ENCODE measurements at regions not wholly inside any gene's neighbourhood (a gene's known extent, or its start where the extent isn't known, plus 50 kb on each side); places are given as distances from the start of the nearest gene placed in this dataset.

- H3K79me2 ChIP-seq (ENCODE audit: control insufficient read depth, insufficient read depth, low read length), result no peaks in the 10 kb centered on the region
- FAIRE-seq, result no peak
- no peak overlapping the region for H3K4me2 ChIP-seq (ENCODE audit: insufficient read depth, low read length)
- intact Hi-C loops (cut with micrococcal nuclease) (no loop called here), dilution Hi-C loops (cut with MboI; ENCODE audit: extremely low pct_ligation_motif_present, low sequenced_read_pairs) (no loop called here)
- TF ChIP-seq CTCF (IDR thresholded peaks at IDR 0.05; ENCODE audit: extremely low read depth in 1 of 2, insufficient read depth in 1 of 2, low read depth in 1 of 2, low read length in 2 of 2) (no peak), JUN (IDR thresholded peaks at IDR 0.05; ENCODE audit: borderline replicate concordance, insufficient read depth, insufficient read length, low read depth) (no peak), POLR2A (IDR thresholded peaks at IDR 0.05; ENCODE audit: low read depth, low read length) (no peak), MAX (IDR thresholded peaks at IDR 0.05; ENCODE audit: insufficient read depth, insufficient read length) (no peak), EZH2 (IDR thresholded peaks at IDR 0.05; ENCODE audit: borderline replicate concordance, low read depth, low read length, severe bottlenecking) (no peak), MYC (IDR thresholded peaks at IDR 0.05; ENCODE audit: low read depth, low read length) (no peak), POLR2AphosphoS5 (IDR thresholded peaks at IDR 0.05; ENCODE audit: insufficient read depth, low read depth, low read length) (no peak), GATA2 (IDR thresholded peaks at IDR 0.05; ENCODE audit: insufficient read depth, insufficient read length, low read depth, low read length) (no peak), FOS (IDR thresholded peaks at IDR 0.05; ENCODE audit: borderline replicate concordance, insufficient read depth, low read length) (no peak)
- H3K36me3 ChIP-seq (ENCODE audit: control insufficient read depth in 2 of 2, extremely low read depth in 1 of 2, insufficient read depth in 2 of 2, low read length in 2 of 2), result no peaks in the 10 kb centered on the region
- no peak overlapping the region for H3K9ac ChIP-seq (replicated peaks; ENCODE audit: extremely low read depth, insufficient read depth, low read length)
- DNase-seq (ENCODE audit: low read depth, low spot score), result no peak
- H2AFZ ChIP-seq (ENCODE audit: low read depth, low read length), result no peak overlapping the region
- H3K27ac ChIP-seq (ENCODE audit: insufficient read depth, low read depth, low read length), result no peak overlapping the region
- H4K20me1 ChIP-seq (replicated peaks; ENCODE audit: control insufficient read depth, extremely low read depth, insufficient read depth, low read length), result no peaks in the 10 kb centered on the region
- H3K9me1 ChIP-seq (replicated peaks; ENCODE audit: control insufficient read depth, extremely low read depth, insufficient read depth, low read length), result no peaks in the 10 kb centered on the region
- no peak overlapping the region for H3K4me3 ChIP-seq (replicated peaks in 1 of 3; ENCODE audit: insufficient read depth in 1 of 3, low read depth in 1 of 3, low read length in 3 of 3)
- H3K4me1 ChIP-seq (ENCODE audit: control insufficient read depth, extremely low read depth, insufficient read depth, low read length), result no peaks in the 10 kb centered on the region
- no peaks in the 10 kb centered on the region for H3K9me3 ChIP-seq (replicated peaks; ENCODE audit: control insufficient read depth, insufficient read depth, low read length)
- ChIA-PET CTCF (no interaction called here), POLR2A (no interaction called here)
- no peaks in the 10 kb centered on the region for H3K27me3 ChIP-seq (ENCODE audit: control insufficient read depth in 2 of 2, insufficient read depth in 2 of 2, low read length in 2 of 2)
- BruUV-seq (replicated peaks), result no TSS peak
Observed at GRCh38 chr3:127491909-127492308, 98.6 kb downstream of the TPRA1 start.

Data from endothelial cell of umbilical vein (primary cell).